ENCODE measurements at regions not wholly inside any gene's neighbourhood (a gene's known extent, or its start where the extent isn't known, plus 50 kb on each side); places are given as distances from the start of the nearest gene placed in this dataset.
A peak's percentile ranks its signal among the peaks of the same experiment; 100 is the strongest.

DNA sequence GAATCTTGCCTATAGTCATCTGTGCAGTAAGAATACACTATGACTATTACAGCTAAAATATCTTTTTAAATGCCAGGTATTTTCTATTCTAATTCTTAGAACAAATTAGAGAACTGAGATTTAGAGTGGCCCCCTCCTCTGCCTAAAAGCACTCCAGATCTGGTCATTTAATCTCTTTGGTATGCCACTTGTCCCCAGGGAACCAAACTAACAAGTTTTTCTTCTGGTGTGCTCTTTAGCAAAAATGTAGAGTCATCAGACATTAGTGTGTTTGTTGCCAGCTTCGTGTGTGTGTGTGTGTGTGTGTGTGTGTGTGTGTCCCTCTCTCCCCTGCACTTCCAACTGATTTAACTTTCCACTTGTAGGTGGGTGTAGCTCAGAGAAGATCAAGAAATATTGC, 117.8 kb downstream of the SPDYE17 start:
- TF ChIP-seq TCF12 (IDR thresholded peaks at IDR 0.05; ENCODE audit: low read depth) (0 out of 2 replicates have a peak, but pooled peaks have one; percentile 19), TEAD4 (IDR thresholded peaks at IDR 0.05) (peak; percentile 55)

DNA sequence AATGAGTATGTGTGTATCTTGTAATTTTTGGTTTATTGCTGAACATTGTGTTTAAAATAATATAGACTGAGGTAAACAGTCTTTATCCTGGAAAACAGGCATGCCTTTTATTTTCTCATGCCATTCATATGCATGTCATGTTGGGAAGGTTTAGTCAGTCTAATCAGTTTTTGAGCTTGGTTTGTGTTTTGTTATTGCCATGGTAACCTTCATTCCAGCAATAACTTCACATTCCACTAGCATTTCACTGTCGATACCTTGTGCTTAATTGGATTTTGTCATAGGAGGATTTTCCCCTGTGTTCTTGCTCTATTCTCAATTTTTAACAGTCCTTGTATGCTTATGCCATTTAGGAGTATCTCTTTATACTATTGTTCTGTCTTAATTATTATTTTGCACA, 140.4 kb downstream of the SPDYE17 start:
- 0 out of 2 replicates have a peak, but pooled peaks have one; percentile 15 for TF ChIP-seq TEAD4 (IDR thresholded peaks at IDR 0.05)

DNA sequence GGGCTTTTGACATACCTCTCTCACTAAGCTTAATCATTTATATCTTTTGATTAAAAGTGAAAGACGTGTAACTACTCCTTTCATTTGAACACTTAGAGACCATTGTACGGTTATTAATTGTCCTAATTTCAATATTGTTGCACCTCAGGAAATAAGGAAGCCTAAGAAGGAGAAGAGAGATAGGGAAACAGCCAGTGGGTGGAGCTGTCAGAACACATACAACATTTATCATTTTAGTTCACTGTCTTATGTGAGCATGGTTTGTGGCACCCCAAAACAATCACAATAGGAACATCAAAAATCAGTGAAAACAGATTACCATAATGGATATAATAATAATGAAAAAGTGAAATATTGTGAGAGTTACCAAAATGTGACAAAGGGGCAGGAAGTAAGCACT, 147.2 kb upstream of the POMZP3 start:
- TF ChIP-seq RAD21 (IDR thresholded peaks at IDR 0.05; ENCODE audit: low read depth), result peak; percentile 43; the same call in 1 of the 2 replicates

DNA sequence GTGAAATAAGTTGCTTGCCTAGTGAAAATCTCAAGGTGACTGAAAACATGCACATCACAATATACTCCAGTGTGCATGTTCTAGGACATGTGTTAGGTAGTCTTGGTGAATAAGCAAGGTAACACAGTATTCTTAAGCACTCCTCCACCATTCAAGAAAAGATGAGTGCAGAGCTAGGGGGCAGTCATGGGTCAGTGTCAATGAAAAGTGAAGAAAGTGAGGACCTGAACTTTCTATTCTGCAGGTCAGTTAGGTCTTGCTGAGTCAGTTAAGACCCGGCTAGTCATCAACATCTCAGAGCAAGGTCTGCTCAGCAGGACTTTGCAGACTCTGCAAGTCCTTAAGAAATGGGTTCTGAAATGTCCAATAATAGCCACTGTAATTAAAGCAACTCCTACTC, 82.6 kb upstream of the POMZP3 start:
- TF ChIP-seq RAD21 (IDR thresholded peaks at IDR 0.05; ENCODE audit: low read depth), result peak; percentile 44

Data from Ishikawa (cell line).